ENCODE measurements at regions not wholly inside any gene's neighbourhood (a gene's known extent, or its start where the extent isn't known, plus 50 kb on each side); places are given as distances from the start of the nearest gene placed in this dataset.

DNA sequence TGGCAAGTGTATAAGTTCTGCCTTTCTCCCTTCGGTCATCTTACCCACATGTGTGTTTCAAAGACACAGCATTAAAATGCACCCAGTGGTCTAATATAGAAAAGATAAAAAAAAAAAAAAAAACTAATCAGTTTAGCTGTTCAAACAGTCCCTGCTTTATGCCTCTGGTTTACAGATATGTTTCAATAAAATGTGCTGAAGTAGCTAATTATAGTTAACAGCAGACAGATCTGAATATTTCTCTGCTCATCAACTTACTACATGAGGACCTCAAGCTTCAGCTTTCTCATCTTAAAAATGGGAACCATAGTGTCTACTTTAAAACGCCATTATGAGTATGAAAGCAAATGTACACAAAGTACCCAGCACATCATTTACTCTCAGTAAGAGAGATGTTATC lies 280.6 kb upstream of the DEFB112 start:
- Histone ChIP-seq H3K27me3 (ENCODE audit: control insufficient read depth in 3 of 3, insufficient read depth in 3 of 3, low read depth in 1 of 3, low read length in 3 of 3) (no peaks in the 10 kb centered on the region), H2AFZ (ENCODE audit: low read length) (no peak overlapping the region), H3K14ac (ENCODE audit: low read length) (no peak overlapping the region), H2BK12ac (ENCODE audit: low read length) (no peak overlapping the region), H2BK15ac (ENCODE audit: low read length) (no peak overlapping the region), H3K36me3 (replicated peaks in 1 of 2; ENCODE audit: control insufficient read depth in 2 of 2, insufficient read depth in 2 of 2, low read length in 2 of 2) (no peaks in the 10 kb centered on the region), H3K27ac (replicated peaks; ENCODE audit: low read length) (no peak overlapping the region), H2BK5ac (ENCODE audit: low read length) (no peak overlapping the region), H3K79me1 (ENCODE audit: low read depth, low read length) (no peaks in the 10 kb centered on the region), H2AK5ac (ENCODE audit: low read depth, low read length) (no peak overlapping the region), H3K4me1 (ENCODE audit: control insufficient read depth in 2 of 2, insufficient read depth in 1 of 2, low read depth in 1 of 2, low read length in 2 of 2) (no peaks in the 10 kb centered on the region), H3K9ac (ENCODE audit: low read depth, low read length, poor library complexity) (no peak overlapping the region), H2BK120ac (ENCODE audit: low read depth, low read length) (no peak overlapping the region), H3K23ac (ENCODE audit: low read depth, low read length, poor library complexity) (no peak overlapping the region), H3K4me2 (ENCODE audit: insufficient read depth, low read length, poor library complexity, severe bottlenecking) (no peak overlapping the region), H3K4me3 (ENCODE audit: low read length in 2 of 2) (no peak overlapping the region), H3K9me3 (replicated peaks in 1 of 2; ENCODE audit: control insufficient read depth in 2 of 2, insufficient read depth in 1 of 2, low read depth in 1 of 2, low read length in 2 of 2) (no peaks in the 10 kb centered on the region), H4K8ac (ENCODE audit: low read depth, low read length) (no peak overlapping the region), H3K18ac (ENCODE audit: low read length) (no peak overlapping the region), H4K91ac (ENCODE audit: low read depth, low read length, poor library complexity) (no peak overlapping the region), H3K4ac (ENCODE audit: low read length) (no peak overlapping the region)
- WGBS, 2 donors (ENCODE audit: extremely low coverage in 2 of 2, insufficient read length in 2 of 2, insufficient replicate concordance in 1 of 2) = no CpG with 5 or more reads among the region's 2 CpGs
- no peak for DNase-seq (ENCODE audit: low spot score)

- Histone ChIP-seq H2BK12ac (ENCODE audit: low read length) (no peak overlapping the region), H3K36me3 (replicated peaks in 1 of 2; ENCODE audit: control insufficient read depth in 2 of 2, insufficient read depth in 2 of 2, low read length in 2 of 2) (no peaks in the 10 kb centered on the region), H2AFZ (ENCODE audit: low read length) (no peak overlapping the region), H3K4me3 (ENCODE audit: low read length in 2 of 2) (no peak overlapping the region), H3K79me1 (ENCODE audit: low read depth, low read length) (no peaks in the 10 kb centered on the region), H3K23ac (ENCODE audit: low read depth, low read length, poor library complexity) (no peak overlapping the region), H3K4me2 (ENCODE audit: insufficient read depth, low read length, poor library complexity, severe bottlenecking) (no peak overlapping the region), H3K4ac (ENCODE audit: low read length) (no peak overlapping the region), H2AK5ac (ENCODE audit: low read depth, low read length) (no peak overlapping the region), H3K18ac (ENCODE audit: low read length) (no peak overlapping the region), H3K27ac (replicated peaks; ENCODE audit: low read length) (no peak overlapping the region), H3K9me3 (replicated peaks in 1 of 2; ENCODE audit: control insufficient read depth in 2 of 2, insufficient read depth in 1 of 2, low read depth in 1 of 2, low read length in 2 of 2) (no peaks in the 10 kb centered on the region), H3K27me3 (ENCODE audit: control insufficient read depth in 3 of 3, insufficient read depth in 3 of 3, low read depth in 1 of 3, low read length in 3 of 3) (no peaks in the 10 kb centered on the region), H2BK15ac (ENCODE audit: low read length) (no peak overlapping the region), H3K14ac (ENCODE audit: low read length) (no peak overlapping the region), H2BK120ac (ENCODE audit: low read depth, low read length) (no peak overlapping the region), H4K91ac (ENCODE audit: low read depth, low read length, poor library complexity) (no peak overlapping the region), H4K8ac (ENCODE audit: low read depth, low read length) (no peak overlapping the region), H3K4me1 (ENCODE audit: control insufficient read depth in 2 of 2, insufficient read depth in 1 of 2, low read depth in 1 of 2, low read length in 2 of 2) (no peaks in the 10 kb centered on the region), H2BK5ac (ENCODE audit: low read length) (no peak overlapping the region), H3K9ac (ENCODE audit: low read depth, low read length, poor library complexity) (no peak overlapping the region)
- no CpG with 5 or more reads among the region's 3 CpGs for WGBS, 2 donors (ENCODE audit: extremely low coverage in 2 of 2, insufficient read length in 2 of 2, insufficient replicate concordance in 1 of 2)
- no peak for DNase-seq (ENCODE audit: low spot score)
These were observed 281.2 kb upstream of the DEFB112 start for GRCh38 chr6:50330963-50331362.

DNA sequence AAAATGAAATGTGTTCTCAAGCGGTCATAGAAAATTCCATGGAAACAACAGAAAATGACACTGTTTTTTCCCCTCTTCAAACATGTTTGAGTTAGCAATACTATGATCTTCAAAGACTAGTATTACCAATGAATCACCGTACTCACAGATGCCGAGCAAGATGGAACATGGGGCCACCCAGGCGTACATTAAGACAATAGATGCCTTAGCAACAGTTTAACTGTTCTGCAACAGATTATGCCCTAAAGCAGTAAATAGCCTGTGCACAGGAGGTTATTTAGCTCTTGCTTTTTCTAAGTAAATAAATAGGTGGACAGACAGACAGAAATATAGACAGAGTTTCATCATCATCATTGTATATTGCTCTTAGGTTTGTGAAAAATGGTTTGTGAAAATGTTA lies 284.0 kb upstream of the DEFB112 start:
- no peak overlapping the region for H4K8ac ChIP-seq (ENCODE audit: low read depth, low read length)
- no peak overlapping the region for H3K23ac ChIP-seq (ENCODE audit: low read depth, low read length, poor library complexity)
- DNase-seq (ENCODE audit: low spot score) = no peak
- H3K9ac ChIP-seq (ENCODE audit: low read depth, low read length, poor library complexity) = no peak overlapping the region
- H3K18ac ChIP-seq (ENCODE audit: low read length) = no peak overlapping the region
- H2BK120ac ChIP-seq (ENCODE audit: low read depth, low read length) = no peak overlapping the region
- no peaks in the 10 kb centered on the region for H3K36me3 ChIP-seq (replicated peaks in 1 of 2; ENCODE audit: control insufficient read depth in 2 of 2, insufficient read depth in 2 of 2, low read length in 2 of 2)
- WGBS, 2 donors (ENCODE audit: extremely low coverage in 2 of 2, insufficient read length in 2 of 2, insufficient replicate concordance in 1 of 2) = no CpG with 5 or more reads among the region's 4 CpGs
- H4K91ac ChIP-seq (ENCODE audit: low read depth, low read length, poor library complexity) = no peak overlapping the region
- no peaks in the 10 kb centered on the region for H3K79me1 ChIP-seq (ENCODE audit: low read depth, low read length)
- H2BK12ac ChIP-seq (ENCODE audit: low read length) = no peak overlapping the region
- no peak overlapping the region for H2AK5ac ChIP-seq (ENCODE audit: low read depth, low read length)
- H3K4me1 ChIP-seq (ENCODE audit: control insufficient read depth in 2 of 2, insufficient read depth in 1 of 2, low read depth in 1 of 2, low read length in 2 of 2) = no peaks in the 10 kb centered on the region
- H3K4ac ChIP-seq (ENCODE audit: low read length) = no peak overlapping the region
- no peak overlapping the region for H2BK5ac ChIP-seq (ENCODE audit: low read length)
- no peak overlapping the region for H3K4me3 ChIP-seq (ENCODE audit: low read length in 2 of 2)
- no peak overlapping the region for H3K27ac ChIP-seq (replicated peaks; ENCODE audit: low read length)
- H2AFZ ChIP-seq (ENCODE audit: low read length) = no peak overlapping the region
- H3K9me3 ChIP-seq (replicated peaks in 1 of 2; ENCODE audit: control insufficient read depth in 2 of 2, insufficient read depth in 1 of 2, low read depth in 1 of 2, low read length in 2 of 2) = no peaks in the 10 kb centered on the region
- H3K4me2 ChIP-seq (ENCODE audit: insufficient read depth, low read length, poor library complexity, severe bottlenecking) = no peak overlapping the region
- H3K27me3 ChIP-seq (ENCODE audit: control insufficient read depth in 3 of 3, insufficient read depth in 3 of 3, low read depth in 1 of 3, low read length in 3 of 3) = no peaks in the 10 kb centered on the region
- H3K14ac ChIP-seq (ENCODE audit: low read length) = no peak overlapping the region
- no peak overlapping the region for H2BK15ac ChIP-seq (ENCODE audit: low read length)

- no peak for DNase-seq (ENCODE audit: low spot score)
These were observed 287.9 kb upstream of the DEFB112 start for GRCh38 chr6:50337532-50338122.

More at GRCh38 chr6:50337532-50338122, 287.9 kb upstream of the DEFB112 start:
- H2AK5ac ChIP-seq (ENCODE audit: low read depth, low read length) = no peak overlapping the region
- H3K14ac ChIP-seq (ENCODE audit: low read length) = no peak overlapping the region
- H2BK120ac ChIP-seq (ENCODE audit: low read depth, low read length) = no peak overlapping the region
- no peak overlapping the region for H2AFZ ChIP-seq (ENCODE audit: low read length)
- no peak overlapping the region for H3K4ac ChIP-seq (ENCODE audit: low read length)
- no peak overlapping the region for H4K8ac ChIP-seq (ENCODE audit: low read depth, low read length)
- H3K4me2 ChIP-seq (ENCODE audit: insufficient read depth, low read length, poor library complexity, severe bottlenecking) = no peak overlapping the region
- no peak overlapping the region for H4K91ac ChIP-seq (ENCODE audit: low read depth, low read length, poor library complexity)
- no peak overlapping the region for H3K4me3 ChIP-seq (ENCODE audit: low read length in 2 of 2)
- no peak overlapping the region for H2BK12ac ChIP-seq (ENCODE audit: low read length)
- no peak overlapping the region for H3K27ac ChIP-seq (replicated peaks; ENCODE audit: low read length)
- no peaks in the 10 kb centered on the region for H3K36me3 ChIP-seq (replicated peaks in 1 of 2; ENCODE audit: control insufficient read depth in 2 of 2, insufficient read depth in 2 of 2, low read length in 2 of 2)
- no CpG with 5 or more reads among the region's 3 CpGs for WGBS, 2 donors (ENCODE audit: extremely low coverage in 2 of 2, insufficient read length in 2 of 2, insufficient replicate concordance in 1 of 2)
- no peaks in the 10 kb centered on the region for H3K9me3 ChIP-seq (replicated peaks in 1 of 2; ENCODE audit: control insufficient read depth in 2 of 2, insufficient read depth in 1 of 2, low read depth in 1 of 2, low read length in 2 of 2)
- no peak overlapping the region for H2BK15ac ChIP-seq (ENCODE audit: low read length)
- no peak overlapping the region for H2BK5ac ChIP-seq (ENCODE audit: low read length)
- H3K4me1 ChIP-seq (ENCODE audit: control insufficient read depth in 2 of 2, insufficient read depth in 1 of 2, low read depth in 1 of 2, low read length in 2 of 2) = no peaks in the 10 kb centered on the region
- H3K79me1 ChIP-seq (ENCODE audit: low read depth, low read length) = no peaks in the 10 kb centered on the region
- no peak overlapping the region for H3K9ac ChIP-seq (ENCODE audit: low read depth, low read length, poor library complexity)
- no peak overlapping the region for H3K23ac ChIP-seq (ENCODE audit: low read depth, low read length, poor library complexity)
- no peaks in the 10 kb centered on the region for H3K27me3 ChIP-seq (ENCODE audit: control insufficient read depth in 3 of 3, insufficient read depth in 3 of 3, low read depth in 1 of 3, low read length in 3 of 3)
- no peak overlapping the region for H3K18ac ChIP-seq (ENCODE audit: low read length)

All from neuronal stem cell (in vitro differentiated cells).